Right lobe of liver (tissue), 4 donors: ENCODE measurements at regions not wholly inside any gene's neighbourhood (a gene's known extent, or its start where the extent isn't known, plus 50 kb on each side); places are given as distances from the start of the nearest gene placed in this dataset.

ENCODE experiments used
- POLR2A ChIP-seq: fragments of 450-650 bp; IDR thresholded peaks from one replicate; pipeline ENCODE4 v1.6.1; 2017; ENCODE audit warnings: antibody characterized with exemption, mild to moderate bottlenecking
- TF ChIP-seq, protein P1 (sequence below), 4 donors: fragments of 200-600 bp in 3 of 4; fragments of 450-650 bp in 1 of 4; IDR thresholded peaks; one replicate each; pipeline versions ENCODE4 v1.5.1 to v1.8.0; 2016 to 2022; ENCODE audit warnings: antibody characterized with exemption in 4 of 4, mild to moderate bottlenecking in 2 of 4
- donor health status: DM: no; HTN: no; CAD: no.
- donor health status: DM: no; HTN: no; CAD: no.
- donor health status: DM: no; HTN: yes; CAD: no.

GRCh38 chr1:208525417-208525816 lies 281.2 kb upstream of the PLXNA2 start:
- TF ChIP-seq POLR2A, result no peak
- TF ChIP-seq, protein P1, sequence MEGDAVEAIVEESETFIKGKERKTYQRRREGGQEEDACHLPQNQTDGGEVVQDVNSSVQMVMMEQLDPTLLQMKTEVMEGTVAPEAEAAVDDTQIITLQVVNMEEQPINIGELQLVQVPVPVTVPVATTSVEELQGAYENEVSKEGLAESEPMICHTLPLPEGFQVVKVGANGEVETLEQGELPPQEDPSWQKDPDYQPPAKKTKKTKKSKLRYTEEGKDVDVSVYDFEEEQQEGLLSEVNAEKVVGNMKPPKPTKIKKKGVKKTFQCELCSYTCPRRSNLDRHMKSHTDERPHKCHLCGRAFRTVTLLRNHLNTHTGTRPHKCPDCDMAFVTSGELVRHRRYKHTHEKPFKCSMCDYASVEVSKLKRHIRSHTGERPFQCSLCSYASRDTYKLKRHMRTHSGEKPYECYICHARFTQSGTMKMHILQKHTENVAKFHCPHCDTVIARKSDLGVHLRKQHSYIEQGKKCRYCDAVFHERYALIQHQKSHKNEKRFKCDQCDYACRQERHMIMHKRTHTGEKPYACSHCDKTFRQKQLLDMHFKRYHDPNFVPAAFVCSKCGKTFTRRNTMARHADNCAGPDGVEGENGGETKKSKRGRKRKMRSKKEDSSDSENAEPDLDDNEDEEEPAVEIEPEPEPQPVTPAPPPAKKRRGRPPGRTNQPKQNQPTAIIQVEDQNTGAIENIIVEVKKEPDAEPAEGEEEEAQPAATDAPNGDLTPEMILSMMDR (IDR thresholded peaks at IDR 0.05), result no peak
